ENCODE measurements at regions not wholly inside any gene's neighbourhood (a gene's known extent, or its start where the extent isn't known, plus 50 kb on each side); places are given as distances from the start of the nearest gene placed in this dataset.

DNA sequence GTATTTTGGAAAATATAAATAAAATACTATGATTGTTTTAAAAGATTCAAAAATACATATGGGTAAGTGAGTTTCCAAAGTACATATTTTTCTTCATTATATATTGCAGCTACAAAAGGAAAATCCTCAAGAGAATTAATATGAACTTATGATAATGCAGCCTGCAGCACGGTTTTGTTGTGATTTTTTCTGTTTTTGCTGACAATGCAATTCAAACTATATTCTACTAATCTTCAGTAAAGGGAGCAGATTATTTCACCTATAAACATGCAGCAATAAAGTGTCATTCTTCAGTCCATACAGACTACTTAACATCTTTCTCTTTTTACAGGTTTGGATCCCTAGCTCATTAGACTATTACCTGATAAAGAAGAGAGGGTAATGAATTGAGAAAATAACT lies 582.1 kb upstream of the MGAT4C start:
- Histone ChIP-seq H3K4me3 (no peak overlapping the region), H3K4me2 (no peak overlapping the region), H3K9ac (no peak overlapping the region), H3K4me1 (no peaks in the 10 kb centered on the region), H3K9me3 (no peaks in the 10 kb centered on the region), H3K36me3 (no peaks in the 10 kb centered on the region), H3K27me3 (no peaks in the 10 kb centered on the region), H3K27ac (no peak overlapping the region), H4K20me1 (no peaks in the 10 kb centered on the region)
- no peak for TF ChIP-seq Cebpa-rat (IDR thresholded peaks at IDR 0.05)

GRCh38 chr12:86837246-86837645 lies 581.1 kb upstream of the MGAT4C start:
- H3K9me3 ChIP-seq: no peaks in the 10 kb centered on the region
- H3K4me3 ChIP-seq: no peak overlapping the region
- no peaks in the 10 kb centered on the region for H4K20me1 ChIP-seq
- no peaks in the 10 kb centered on the region for H3K36me3 ChIP-seq
- no peak overlapping the region for H3K4me2 ChIP-seq
- H3K27ac ChIP-seq: no peak overlapping the region
- no peak overlapping the region for H3K9ac ChIP-seq
- no peak for TF ChIP-seq Cebpa-rat (IDR thresholded peaks at IDR 0.05)
- no peaks in the 10 kb centered on the region for H3K4me1 ChIP-seq
- H3K27me3 ChIP-seq: no peaks in the 10 kb centered on the region

DNA sequence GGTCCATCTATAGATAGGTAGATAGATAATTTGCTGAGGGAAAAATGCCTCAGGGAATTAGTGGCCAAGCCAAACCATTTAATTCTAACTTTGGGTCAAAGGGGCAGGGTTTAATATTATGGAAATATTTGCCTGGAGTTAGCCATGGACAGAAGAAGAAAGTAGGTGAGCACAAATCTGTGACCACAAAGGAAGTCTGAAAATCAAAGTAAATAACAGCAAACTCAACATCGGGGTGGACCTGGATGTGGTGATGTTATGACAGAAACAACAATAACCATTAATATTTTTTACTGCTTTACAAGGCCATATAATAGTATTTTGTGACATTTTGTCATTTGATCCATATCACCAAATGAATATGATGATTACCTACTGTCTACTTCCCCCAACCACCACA lies 578.0 kb upstream of the MGAT4C start:
- no peak for TF ChIP-seq Cebpa-rat (IDR thresholded peaks at IDR 0.05)
- no peak overlapping the region for H3K4me3 ChIP-seq
- H3K4me2 ChIP-seq: no peak overlapping the region
- H3K36me3 ChIP-seq: no peaks in the 10 kb centered on the region
- H4K20me1 ChIP-seq: no peaks in the 10 kb centered on the region
- H3K27me3 ChIP-seq: no peaks in the 10 kb centered on the region
- no peak overlapping the region for H3K27ac ChIP-seq
- H3K9ac ChIP-seq: no peak overlapping the region
- H3K4me1 ChIP-seq: no peaks in the 10 kb centered on the region
- H3K9me3 ChIP-seq: no peaks in the 10 kb centered on the region

- Histone ChIP-seq H3K4me1 (no peaks in the 10 kb centered on the region), H3K36me3 (no peaks in the 10 kb centered on the region), H3K9me3 (no peaks in the 10 kb centered on the region), H3K9ac (no peak overlapping the region), H3K4me3 (no peak overlapping the region), H4K20me1 (no peaks in the 10 kb centered on the region), H3K4me2 (no peak overlapping the region), H3K27ac (no peak overlapping the region), H3K27me3 (no peaks in the 10 kb centered on the region)
- no peak for TF ChIP-seq Cebpa-rat (IDR thresholded peaks at IDR 0.05)
These were observed 571.2 kb upstream of the MGAT4C start for GRCh38 chr12:86827409-86827808.

- TF ChIP-seq Cebpa-rat (IDR thresholded peaks at IDR 0.05): no peak
- no peaks in the 10 kb centered on the region for H3K27me3 ChIP-seq
- H3K36me3 ChIP-seq: no peaks in the 10 kb centered on the region
- no peak overlapping the region for H3K4me3 ChIP-seq
- no peaks in the 10 kb centered on the region for H3K9me3 ChIP-seq
- no peak overlapping the region for H3K27ac ChIP-seq
- no peaks in the 10 kb centered on the region for H4K20me1 ChIP-seq
- H3K4me2 ChIP-seq: no peak overlapping the region
- no peaks in the 10 kb centered on the region for H3K4me1 ChIP-seq
- no peak overlapping the region for H3K9ac ChIP-seq
These were observed 569.9 kb upstream of the MGAT4C start for GRCh38 chr12:86826051-86826450.

- Histone ChIP-seq H3K36me3 (no peaks in the 10 kb centered on the region), H3K27ac (no peak overlapping the region), H4K20me1 (no peaks in the 10 kb centered on the region), H3K4me1 (no peaks in the 10 kb centered on the region), H3K27me3 (no peaks in the 10 kb centered on the region), H3K4me2 (no peak overlapping the region), H3K9me3 (no peaks in the 10 kb centered on the region), H3K4me3 (no peak overlapping the region), H3K9ac (no peak overlapping the region)
- no peak for TF ChIP-seq Cebpa-rat (IDR thresholded peaks at IDR 0.05)
These were observed 545.2 kb upstream of the MGAT4C start for GRCh38 chr12:86801439-86801838.

DNA sequence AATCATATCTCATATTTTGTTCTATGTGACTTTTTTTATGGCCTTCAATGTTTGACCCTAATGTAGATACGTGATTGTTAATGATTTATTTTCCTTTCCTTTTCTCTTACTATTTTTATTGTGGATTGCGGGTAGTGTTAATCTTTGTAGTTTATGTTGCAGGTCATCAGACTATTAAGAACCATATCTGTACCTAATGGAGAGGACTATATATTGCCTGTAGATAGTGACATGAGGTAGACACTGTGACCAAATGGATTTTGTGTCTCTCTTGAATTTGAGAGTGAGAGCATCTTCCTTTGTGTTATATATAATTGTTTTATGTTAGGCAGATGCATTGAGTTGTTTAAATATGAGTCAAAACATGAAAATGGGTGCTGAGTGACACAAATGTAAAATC lies 543.4 kb upstream of the MGAT4C start:
- Histone ChIP-seq H3K9ac (no peak overlapping the region), H3K36me3 (no peaks in the 10 kb centered on the region), H3K4me1 (no peaks in the 10 kb centered on the region), H3K4me3 (no peak overlapping the region), H3K4me2 (no peak overlapping the region), H4K20me1 (no peaks in the 10 kb centered on the region), H3K9me3 (no peaks in the 10 kb centered on the region), H3K27ac (no peak overlapping the region), H3K27me3 (no peaks in the 10 kb centered on the region)
- TF ChIP-seq Cebpa-rat (IDR thresholded peaks at IDR 0.05): no peak

DNA sequence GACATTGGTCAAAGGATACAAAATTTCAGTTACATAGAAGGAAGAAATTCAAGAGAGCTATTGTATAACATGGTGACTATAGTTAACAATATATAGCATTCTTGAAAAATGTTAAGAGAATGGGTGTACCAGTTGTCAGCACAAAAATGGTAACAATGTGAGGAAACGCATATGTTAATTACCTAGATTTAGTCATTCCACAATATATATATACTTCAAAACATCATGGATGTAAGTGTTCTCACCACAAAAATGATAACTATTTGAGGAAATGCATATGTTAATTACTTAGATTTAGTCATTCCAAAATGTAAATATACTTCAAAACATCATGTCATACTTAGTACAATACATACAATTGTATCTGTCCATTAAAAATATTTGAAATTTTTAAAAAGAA lies 540.4 kb upstream of the MGAT4C start:
- Histone ChIP-seq H3K36me3 (no peaks in the 10 kb centered on the region), H3K9me3 (no peaks in the 10 kb centered on the region), H3K4me3 (no peak overlapping the region), H3K4me1 (no peaks in the 10 kb centered on the region), H3K27ac (no peak overlapping the region), H3K9ac (no peak overlapping the region), H3K27me3 (no peaks in the 10 kb centered on the region), H3K4me2 (no peak overlapping the region), H4K20me1 (no peaks in the 10 kb centered on the region)
- no peak for TF ChIP-seq Cebpa-rat (IDR thresholded peaks at IDR 0.05)

GRCh38 chr12:86788661-86789060 lies 532.5 kb upstream of the MGAT4C start:
- no peak for TF ChIP-seq Cebpa-rat (IDR thresholded peaks at IDR 0.05)
- Histone ChIP-seq H3K27ac (no peak overlapping the region), H4K20me1 (no peaks in the 10 kb centered on the region), H3K9ac (no peak overlapping the region), H3K9me3 (no peaks in the 10 kb centered on the region), H3K27me3 (no peaks in the 10 kb centered on the region), H3K4me1 (no peaks in the 10 kb centered on the region), H3K4me2 (no peak overlapping the region), H3K4me3 (no peak overlapping the region), H3K36me3 (no peaks in the 10 kb centered on the region)

DNA sequence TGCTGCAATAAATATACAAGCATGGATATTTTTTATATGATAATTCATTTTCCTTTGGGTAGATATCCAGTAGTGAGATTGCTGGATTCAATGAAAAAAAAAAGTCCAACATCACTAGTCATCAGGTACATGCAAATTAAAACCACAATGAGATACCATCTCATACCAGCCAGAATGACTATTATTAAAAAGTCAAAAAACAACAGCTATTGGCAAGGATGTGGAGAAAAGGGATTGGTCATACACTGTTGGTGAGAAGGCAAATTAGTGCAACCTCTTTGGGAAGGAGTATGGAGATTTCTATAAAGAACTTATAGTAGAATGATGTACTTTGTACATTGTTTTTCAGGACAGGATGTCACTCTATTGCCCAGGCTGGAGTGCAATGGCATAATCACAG lies 531.2 kb upstream of the MGAT4C start:
- H3K9ac ChIP-seq: no peak overlapping the region
- no peaks in the 10 kb centered on the region for H3K9me3 ChIP-seq
- no peaks in the 10 kb centered on the region for H3K36me3 ChIP-seq
- no peak for TF ChIP-seq Cebpa-rat (IDR thresholded peaks at IDR 0.05)
- H3K4me2 ChIP-seq: no peak overlapping the region
- no peak overlapping the region for H3K4me3 ChIP-seq
- no peak overlapping the region for H3K27ac ChIP-seq
- H3K27me3 ChIP-seq: no peaks in the 10 kb centered on the region
- H4K20me1 ChIP-seq: no peaks in the 10 kb centered on the region
- no peaks in the 10 kb centered on the region for H3K4me1 ChIP-seq

GRCh38 chr12:86777325-86777724 lies 521.1 kb upstream of the MGAT4C start:
- no peaks in the 10 kb centered on the region for H3K4me1 ChIP-seq
- TF ChIP-seq Cebpa-rat (IDR thresholded peaks at IDR 0.05): no peak
- no peak overlapping the region for H3K9ac ChIP-seq
- no peaks in the 10 kb centered on the region for H4K20me1 ChIP-seq
- no peaks in the 10 kb centered on the region for H3K9me3 ChIP-seq
- H3K27me3 ChIP-seq: no peaks in the 10 kb centered on the region
- H3K4me2 ChIP-seq: no peak overlapping the region
- H3K27ac ChIP-seq: no peak overlapping the region
- no peaks in the 10 kb centered on the region for H3K36me3 ChIP-seq
- H3K4me3 ChIP-seq: no peak overlapping the region
